Epithelial cell of proximal tubule (primary cell): ENCODE measurements at regions not wholly inside any gene's neighbourhood (a gene's known extent, or its start where the extent isn't known, plus 50 kb on each side); places are given as distances from the start of the nearest gene placed in this dataset.

Experiments used
- DNase-seq: peaks from one replicate; pipeline ENCODE4 v3.0.0-alpha.2; 2011; ENCODE audit warnings: low read depth
- H3K4me3 ChIP-seq: 2 replicates; pipeline ENCODE4 v1.5.1; 2011; ENCODE audit warnings: low read depth, mild to moderate bottlenecking, low read length
- TF ChIP-seq, protein P1 (sequence below): conservative IDR thresholded peaks from 2 replicates; pipeline ENCODE4 v1.5.1; 2012; ENCODE audit warnings: low read depth, mild to moderate bottlenecking, low read length

DNA sequence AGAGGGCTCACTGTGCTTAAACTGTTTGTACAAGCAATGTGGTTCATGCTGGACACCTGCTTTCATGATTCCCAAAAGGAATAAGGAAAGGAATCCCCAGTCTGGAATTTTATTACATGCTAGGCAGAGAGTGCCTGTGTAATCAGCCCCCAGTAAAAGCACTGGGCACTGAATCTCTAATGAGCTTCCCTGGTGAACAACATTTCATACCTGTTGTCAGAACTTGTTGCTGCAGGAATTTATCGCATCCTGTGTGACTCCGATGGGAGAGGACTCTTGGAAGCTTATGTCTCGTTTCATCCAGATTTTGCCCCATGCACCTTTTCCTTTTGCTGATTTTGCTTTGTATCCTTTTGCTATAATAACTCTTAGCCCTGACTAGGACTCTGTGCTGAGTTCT is 190.2 kb upstream of the HMGA2 start:
- H3K4me3 ChIP-seq, result no peak overlapping the region
- DNase-seq, result no peak
- TF ChIP-seq, protein P1, sequence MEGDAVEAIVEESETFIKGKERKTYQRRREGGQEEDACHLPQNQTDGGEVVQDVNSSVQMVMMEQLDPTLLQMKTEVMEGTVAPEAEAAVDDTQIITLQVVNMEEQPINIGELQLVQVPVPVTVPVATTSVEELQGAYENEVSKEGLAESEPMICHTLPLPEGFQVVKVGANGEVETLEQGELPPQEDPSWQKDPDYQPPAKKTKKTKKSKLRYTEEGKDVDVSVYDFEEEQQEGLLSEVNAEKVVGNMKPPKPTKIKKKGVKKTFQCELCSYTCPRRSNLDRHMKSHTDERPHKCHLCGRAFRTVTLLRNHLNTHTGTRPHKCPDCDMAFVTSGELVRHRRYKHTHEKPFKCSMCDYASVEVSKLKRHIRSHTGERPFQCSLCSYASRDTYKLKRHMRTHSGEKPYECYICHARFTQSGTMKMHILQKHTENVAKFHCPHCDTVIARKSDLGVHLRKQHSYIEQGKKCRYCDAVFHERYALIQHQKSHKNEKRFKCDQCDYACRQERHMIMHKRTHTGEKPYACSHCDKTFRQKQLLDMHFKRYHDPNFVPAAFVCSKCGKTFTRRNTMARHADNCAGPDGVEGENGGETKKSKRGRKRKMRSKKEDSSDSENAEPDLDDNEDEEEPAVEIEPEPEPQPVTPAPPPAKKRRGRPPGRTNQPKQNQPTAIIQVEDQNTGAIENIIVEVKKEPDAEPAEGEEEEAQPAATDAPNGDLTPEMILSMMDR, result no peak

DNA sequence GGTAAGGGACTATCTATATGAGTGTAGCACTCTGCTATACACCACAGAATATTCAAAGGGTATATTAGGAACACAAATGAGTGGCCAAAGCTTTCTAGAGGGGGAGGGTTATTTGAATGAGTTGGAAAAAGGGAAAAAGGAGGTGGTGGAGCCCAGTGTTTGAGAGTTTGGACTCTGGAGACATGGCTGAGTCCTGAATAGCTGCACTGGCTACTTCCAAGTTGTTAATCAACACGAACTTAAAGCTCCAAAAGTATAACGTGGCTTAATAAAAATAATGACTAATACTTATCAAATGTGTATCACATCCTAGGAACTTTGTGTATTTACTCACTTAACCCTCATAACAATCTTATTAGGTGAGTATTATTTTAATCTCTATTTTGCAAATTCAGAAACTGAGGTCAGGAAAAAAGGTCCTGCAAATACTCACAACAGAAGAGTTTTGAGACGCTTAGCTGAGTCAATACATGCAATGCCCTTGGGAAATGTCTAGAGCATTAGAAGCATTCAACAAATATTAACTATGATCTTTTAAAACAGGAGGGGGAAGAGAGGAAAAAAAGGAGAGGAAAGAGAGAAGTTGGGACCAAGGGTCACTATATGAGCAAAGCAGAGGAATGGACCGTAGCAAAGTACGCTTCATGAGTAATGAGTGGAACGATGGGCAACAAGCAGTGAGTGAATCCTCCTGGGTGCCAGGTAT is 189.5 kb upstream of the HMGA2 start:
- TF ChIP-seq, protein P1, result no peak
- DNase-seq, result peak; percentile 97
- H3K4me3 ChIP-seq, result no peak overlapping the region

DNA sequence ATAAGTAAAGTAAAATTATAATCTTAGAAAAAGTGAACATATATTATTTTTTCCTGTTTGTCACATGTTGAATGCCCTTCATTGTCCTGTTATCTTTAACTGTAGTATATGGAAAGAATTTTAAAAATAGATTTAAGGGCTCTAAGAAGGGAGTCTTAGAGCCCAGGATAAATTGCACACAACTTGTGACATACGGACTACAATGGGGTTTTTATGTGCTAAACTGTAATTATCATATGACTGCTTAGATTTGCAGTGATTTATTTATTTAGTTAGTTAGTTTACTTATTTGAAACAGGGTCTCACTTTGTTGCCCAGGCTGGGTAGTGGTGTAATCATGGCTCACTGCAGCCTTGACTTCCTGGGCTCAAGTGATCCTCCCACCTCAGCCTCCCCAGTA is 187.8 kb upstream of the HMGA2 start:
- no peak for DNase-seq
- no peak overlapping the region for H3K4me3 ChIP-seq
- TF ChIP-seq, protein P1, result no peak

DNA sequence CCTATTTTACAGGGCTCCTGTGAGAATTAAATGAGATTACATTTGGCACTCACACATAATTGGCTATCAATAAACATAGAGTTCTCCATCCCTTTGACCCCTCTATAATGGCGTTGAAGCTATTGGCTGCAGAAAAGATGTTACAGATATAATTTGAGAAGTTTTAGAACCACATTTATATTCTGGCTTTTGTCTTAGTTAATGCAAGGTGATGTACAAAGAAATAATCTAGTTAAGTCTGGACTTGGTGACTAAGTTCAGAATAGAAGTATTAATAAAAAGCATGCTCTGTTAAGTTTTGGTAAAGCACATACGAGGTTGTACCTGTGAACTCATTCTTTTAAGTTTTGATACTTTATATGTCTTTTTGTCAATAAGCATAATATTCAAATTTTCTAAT is 187.1 kb upstream of the HMGA2 start:
- TF ChIP-seq, protein P1, result no peak
- no peak for DNase-seq
- H3K4me3 ChIP-seq, result no peak overlapping the region

- H3K4me3 ChIP-seq, result no peak overlapping the region
- TF ChIP-seq, protein P1, result no peak
- DNase-seq, result no peak
Measured at GRCh38 chr12:65637774-65638173, 186.5 kb upstream of the HMGA2 start.

DNA sequence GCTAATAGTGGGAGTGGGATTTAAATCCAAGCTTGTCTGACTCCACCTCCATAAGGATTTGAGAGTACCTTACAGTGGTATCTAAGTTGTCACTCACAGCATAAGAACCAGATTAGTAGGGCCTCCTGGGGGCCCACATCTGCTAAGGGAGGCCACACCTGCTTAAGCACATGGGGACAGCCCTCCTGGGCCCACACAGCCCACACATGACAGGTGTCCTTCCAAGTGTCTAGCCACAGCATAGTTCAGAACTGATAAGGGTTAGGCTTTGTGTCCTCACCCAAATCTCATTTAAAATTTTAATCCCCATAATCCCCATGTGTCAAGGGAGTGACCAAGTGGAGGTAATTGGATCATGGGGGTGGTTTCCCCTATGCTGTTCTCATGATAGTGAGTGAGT is 186.0 kb upstream of the HMGA2 start:
- no peak for DNase-seq
- TF ChIP-seq, protein P1, result no peak
- H3K4me3 ChIP-seq, result no peak overlapping the region

DNA sequence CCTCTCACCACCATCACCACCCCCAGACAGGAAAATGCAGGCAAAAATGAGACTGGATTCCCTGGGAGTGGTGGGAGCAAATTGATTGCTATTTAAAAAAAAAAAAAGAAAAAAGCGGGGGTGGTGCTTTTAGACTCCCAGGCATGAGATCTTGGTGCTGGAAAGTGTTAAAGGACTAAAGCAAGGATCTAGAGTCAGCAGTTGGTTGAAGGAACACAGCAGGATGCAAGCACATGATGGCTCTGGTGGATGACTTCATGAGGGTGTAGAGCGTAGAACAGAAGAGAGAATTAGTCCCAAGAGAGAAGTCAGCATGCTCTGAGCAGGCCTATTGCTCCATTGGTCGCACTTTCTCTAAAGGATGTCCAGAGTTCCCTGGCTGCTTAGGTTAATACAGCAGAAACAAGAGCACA is 183.8 kb upstream of the HMGA2 start:
- TF ChIP-seq, protein P1, result no peak
- H3K4me3 ChIP-seq, result no peak overlapping the region
- DNase-seq, result no peak
